Cardiac muscle cell (in vitro differentiated cells and primary cell): ENCODE measurements at regions not wholly inside any gene's neighbourhood (a gene's known extent, or its start where the extent isn't known, plus 50 kb on each side); places are given as distances from the start of the nearest gene placed in this dataset.

Source experiments
- DNase-seq, 2 donors: peaks; one replicate each; pipeline versions ENCODE4 v3.0.0 to v3.0.0-alpha.2; 2010 to 2017; ENCODE audit warnings: low read depth in 1 of 2, low spot score in 1 of 2
- H3K27ac ChIP-seq: fragments of 200-600 bp; sonication (generic); 2 replicates; pipeline ENCODE4 v1.5.1; 2016
- H3K27me3 ChIP-seq: fragments of 200-600 bp; sonication (generic); 2 replicates; pipeline ENCODE4 v1.6.0; 2016; ENCODE audit warnings: control low read depth
- H3K36me3 ChIP-seq: fragments of 200-600 bp; sonication (generic); 2 replicates; pipeline ENCODE4 v1.5.1; 2016; ENCODE audit warnings: control low read depth
- H3K4me1 ChIP-seq: fragments of 200-600 bp; sonication (generic); 2 replicates; pipeline ENCODE4 v1.8.1; 2017; ENCODE audit warnings: low read depth, mild to moderate bottlenecking, mixed run types
- H3K4me3 ChIP-seq: fragments of 200-600 bp; sonication (generic); 2 replicates; pipeline ENCODE4 v1.5.1; 2016; ENCODE audit warnings: mild to moderate bottlenecking
- H3K9me3 ChIP-seq: fragments of 200-600 bp; sonication (generic); 2 replicates; pipeline ENCODE4 v1.5.1; 2017; ENCODE audit warnings: low read depth, mild to moderate bottlenecking, control low read depth
- TF ChIP-seq, protein P1 (sequence below): IDR thresholded peaks from 2 replicates; pipeline ENCODE4 v1.5.1; 2012; ENCODE audit warnings: low read depth, mild to moderate bottlenecking, low read length

DNA sequence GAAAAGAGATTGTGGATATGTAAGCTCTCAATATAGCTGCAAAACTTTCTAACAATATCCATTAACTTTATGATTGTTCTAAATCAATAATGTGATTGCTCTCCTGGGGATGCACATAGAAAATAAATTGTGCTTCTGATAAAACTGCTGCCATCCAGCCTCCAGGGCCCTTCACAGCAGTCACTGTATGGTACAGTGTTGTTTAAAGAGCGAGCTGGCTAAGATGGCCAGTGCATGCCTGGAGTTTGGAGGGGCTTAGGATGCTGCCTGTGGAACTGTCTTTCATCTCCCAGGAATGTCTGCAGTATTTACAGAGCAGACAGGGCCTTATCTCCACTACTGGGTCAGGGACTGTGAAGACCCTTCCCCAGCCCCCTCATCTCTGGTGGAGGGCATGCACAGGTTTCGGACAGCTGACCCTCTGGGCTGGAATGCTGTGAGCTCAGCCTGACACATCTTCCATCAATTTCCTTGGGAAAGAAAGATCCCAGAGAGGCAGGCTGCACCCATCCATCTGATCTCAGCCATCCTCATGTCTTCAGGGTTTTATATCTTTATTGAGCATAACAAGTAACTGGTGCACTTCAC is 137.0 kb downstream of the PLPP3 start:
- no peak overlapping the region for H3K27ac ChIP-seq
- no peaks in the 10 kb centered on the region for H3K9me3 ChIP-seq
- no peak for DNase-seq
- no peaks in the 10 kb centered on the region for H3K36me3 ChIP-seq
- H3K4me1 ChIP-seq = peaks cover 31% of the 10 kb centered on the region
- H3K27me3 ChIP-seq = no peaks in the 10 kb centered on the region
- TF ChIP-seq, protein P1, sequence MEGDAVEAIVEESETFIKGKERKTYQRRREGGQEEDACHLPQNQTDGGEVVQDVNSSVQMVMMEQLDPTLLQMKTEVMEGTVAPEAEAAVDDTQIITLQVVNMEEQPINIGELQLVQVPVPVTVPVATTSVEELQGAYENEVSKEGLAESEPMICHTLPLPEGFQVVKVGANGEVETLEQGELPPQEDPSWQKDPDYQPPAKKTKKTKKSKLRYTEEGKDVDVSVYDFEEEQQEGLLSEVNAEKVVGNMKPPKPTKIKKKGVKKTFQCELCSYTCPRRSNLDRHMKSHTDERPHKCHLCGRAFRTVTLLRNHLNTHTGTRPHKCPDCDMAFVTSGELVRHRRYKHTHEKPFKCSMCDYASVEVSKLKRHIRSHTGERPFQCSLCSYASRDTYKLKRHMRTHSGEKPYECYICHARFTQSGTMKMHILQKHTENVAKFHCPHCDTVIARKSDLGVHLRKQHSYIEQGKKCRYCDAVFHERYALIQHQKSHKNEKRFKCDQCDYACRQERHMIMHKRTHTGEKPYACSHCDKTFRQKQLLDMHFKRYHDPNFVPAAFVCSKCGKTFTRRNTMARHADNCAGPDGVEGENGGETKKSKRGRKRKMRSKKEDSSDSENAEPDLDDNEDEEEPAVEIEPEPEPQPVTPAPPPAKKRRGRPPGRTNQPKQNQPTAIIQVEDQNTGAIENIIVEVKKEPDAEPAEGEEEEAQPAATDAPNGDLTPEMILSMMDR = no peak
- no peak overlapping the region for H3K4me3 ChIP-seq

DNA sequence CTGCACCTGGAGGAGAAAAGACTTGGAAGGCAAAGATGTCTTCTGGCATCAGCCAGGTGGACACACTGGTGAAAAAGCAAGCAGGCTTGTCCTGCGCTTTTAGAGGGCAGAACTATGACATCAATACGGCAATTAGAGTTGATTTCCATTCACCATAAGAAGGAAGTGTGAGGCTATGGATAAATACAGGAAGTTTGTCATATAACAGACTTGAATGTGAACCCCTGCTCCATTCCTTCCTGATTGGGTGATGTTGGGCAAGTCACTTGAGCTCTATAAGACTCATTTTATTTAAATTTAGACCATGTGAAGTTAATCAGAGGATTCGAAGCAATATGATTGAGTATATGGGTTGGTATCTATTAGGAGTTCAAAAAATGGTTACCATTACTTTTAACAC is 137.8 kb downstream of the PLPP3 start:
- H3K36me3 ChIP-seq = no peaks in the 10 kb centered on the region
- peaks cover 36% of the 10 kb centered on the region for H3K4me1 ChIP-seq
- no peak overlapping the region for H3K4me3 ChIP-seq
- no peaks in the 10 kb centered on the region for H3K9me3 ChIP-seq
- H3K27ac ChIP-seq = no peak overlapping the region
- DNase-seq = no peak
- TF ChIP-seq, protein P1 = no peak
- no peaks in the 10 kb centered on the region for H3K27me3 ChIP-seq

DNA sequence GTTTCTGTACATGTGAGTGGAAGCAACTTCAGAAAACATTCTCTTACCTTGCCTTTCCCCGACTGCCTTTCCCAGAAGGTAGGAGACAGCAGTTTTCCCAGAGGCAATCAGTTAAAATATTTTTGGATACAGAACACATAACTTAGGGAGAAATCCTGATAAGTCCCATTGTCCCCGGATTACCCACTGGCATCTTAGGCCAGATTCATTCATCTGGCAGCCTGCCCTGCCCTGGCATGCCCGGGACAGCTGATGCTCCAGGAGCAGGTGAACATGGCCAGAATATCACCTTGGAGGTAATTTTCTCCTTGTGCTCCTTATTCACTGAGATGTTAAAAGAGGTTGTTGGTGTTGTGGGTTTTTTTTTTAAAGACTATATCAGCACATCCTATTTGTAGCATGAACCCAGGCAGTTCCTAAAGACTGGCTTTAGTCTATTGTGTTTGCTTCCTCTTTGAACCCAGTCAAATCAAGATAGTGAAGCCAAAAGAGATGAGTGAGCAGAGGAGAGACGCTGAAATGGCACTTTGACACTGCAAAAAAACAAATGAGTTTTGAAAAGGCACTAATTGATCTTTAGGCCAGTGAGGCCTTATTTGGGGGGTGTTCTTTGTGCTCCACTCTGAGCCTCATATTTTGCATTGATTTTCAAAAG is 139.6 kb downstream of the PLPP3 start:
- peaks cover 45% of the 10 kb centered on the region for H3K4me1 ChIP-seq
- TF ChIP-seq, protein P1 = no peak

DNA sequence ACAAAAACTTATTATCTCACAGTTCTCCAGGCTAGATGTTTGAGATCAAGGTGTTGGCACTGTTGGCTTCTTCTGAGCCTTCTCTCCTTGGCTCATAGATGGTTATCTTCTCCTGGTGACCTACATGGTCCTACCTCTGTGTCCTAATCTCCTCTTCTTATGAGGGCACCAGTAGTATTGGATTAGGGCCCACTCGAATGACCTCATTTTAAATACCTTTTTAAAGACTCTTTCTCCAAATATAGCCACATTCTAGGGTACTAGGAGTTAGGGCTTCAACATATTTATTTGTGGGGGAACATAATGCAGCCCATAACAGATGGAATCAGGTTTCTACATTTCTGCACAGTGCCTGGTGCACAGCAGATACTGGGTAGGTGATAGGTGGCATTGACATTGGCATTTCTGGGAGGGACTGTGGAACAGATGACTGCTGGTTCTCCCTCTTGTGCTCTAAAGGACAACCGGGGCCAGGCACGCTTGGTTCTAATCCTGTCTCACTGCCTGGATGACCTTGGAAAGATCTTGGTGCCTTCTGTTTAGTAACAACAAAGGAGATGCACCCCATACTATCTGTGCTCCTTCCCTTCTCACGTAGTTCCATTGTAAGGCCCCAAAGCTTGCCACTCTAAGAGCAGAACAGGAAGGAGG is 140.3 kb downstream of the PLPP3 start:
- Histone ChIP-seq H3K36me3 (no peaks in the 10 kb centered on the region), H3K4me1 (peaks cover 46% of the 10 kb centered on the region), H3K27me3 (no peaks in the 10 kb centered on the region), H3K27ac (peak overlapping the region; percentile 16), H3K9me3 (no peaks in the 10 kb centered on the region), H3K4me3 (no peak overlapping the region)
- TF ChIP-seq, protein P1 = no peak
- DNase-seq = no peak

More for the DNA sequence above, 139.6 kb downstream of the PLPP3 start:
- DNase-seq = no peak
- H3K4me3 ChIP-seq = no peak overlapping the region
- H3K36me3 ChIP-seq = no peaks in the 10 kb centered on the region
- H3K27ac ChIP-seq = peak overlapping the region; percentile 16
- no peaks in the 10 kb centered on the region for H3K9me3 ChIP-seq
- no peaks in the 10 kb centered on the region for H3K27me3 ChIP-seq

DNA sequence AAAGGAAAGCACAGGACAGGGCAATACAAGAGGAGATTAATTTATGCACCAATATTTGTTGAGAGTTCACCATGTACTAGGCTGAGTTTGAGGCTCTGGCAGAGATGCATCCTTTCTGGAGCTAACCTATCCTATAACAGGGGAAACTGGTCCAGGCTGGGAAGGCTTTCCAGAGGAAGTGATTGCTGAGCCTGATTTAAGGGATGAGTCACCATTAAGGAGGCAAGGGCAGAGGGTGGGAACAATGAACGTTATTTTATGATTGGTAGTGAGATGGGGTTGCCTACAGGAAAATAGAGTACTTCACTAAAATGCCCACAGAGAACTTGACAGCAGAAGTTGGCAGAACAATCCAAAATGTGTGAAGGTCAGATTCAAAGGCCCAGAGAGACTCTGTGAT is 141.4 kb downstream of the PLPP3 start:
- H3K36me3 ChIP-seq = no peaks in the 10 kb centered on the region
- peaks cover 46% of the 10 kb centered on the region for H3K4me1 ChIP-seq
- no peak for DNase-seq
- H3K9me3 ChIP-seq = no peaks in the 10 kb centered on the region
- H3K27me3 ChIP-seq = no peaks in the 10 kb centered on the region
- TF ChIP-seq, protein P1 = no peak
- no peak overlapping the region for H3K4me3 ChIP-seq
- no peak overlapping the region for H3K27ac ChIP-seq
